HCT116 (cell line): ENCODE measurements at regions not wholly inside any gene's neighbourhood (a gene's known extent, or its start where the extent isn't known, plus 50 kb on each side); places are given as distances from the start of the nearest gene placed in this dataset.

Source experiments
- ATAC-seq: fragments of 200-7000 bp; cut with Tn5 transposase; 2 replicates; pipeline ENCODE4 v1.9.1; 2020; ENCODE audit warnings: mild to moderate bottlenecking, moderate library complexity
- BruUV-seq: library from RNA; stranded (reverse); fragments of 400-500 nt; replicated peaks from 2 replicates; lab custom pipeline; 2021; lab: Mats Ljungman, UMichigan
- CTCF ChIA-PET: fragments of 300-600 bp; sonication (Branson Sonifier 250); formaldehyde crosslinking; loops from one replicate; lab custom pipeline; 2021; ENCODE audit warnings: antibody characterized with exemption; lab: Charles Lee
- POLR2A ChIA-PET: fragments of 300-600, 350-600 bp; sonication (Branson Sonifier 250); formaldehyde crosslinking; loops from one replicate; lab custom pipeline; 2021; ENCODE audit warnings: antibody characterized with exemption; lab: Charles Lee
- RAD21 ChIA-PET, 2 experiments: fragments of 300-600 bp; sonication (Branson Sonifier 250); formaldehyde crosslinking; loops; one replicate each; lab custom pipeline; 2023; ENCODE audit warnings: low total read pairs in 2 of 2; ENCODE audit not compliant: uncharacterized antibody in 2 of 2, unreplicated experiment in 2 of 2, low non-redundant PET in 1 of 2; lab: Charles Lee
- DNase-seq: peaks from one replicate; pipeline ENCODE4 v3.0.0-alpha.2; 2010; ENCODE audit warnings: low read depth, low spot score
- H2AFZ ChIP-seq: fragments of 200-600 bp; shearing (Covaris generic), sonication (generic); 2 replicates; pipeline ENCODE4 v1.6.1; 2017; ENCODE audit warnings: low read depth, mixed run types, mixed read lengths, antibody characterized with exemption, low read length; ENCODE audit not compliant: poor library complexity, severe bottlenecking
- H3K27ac ChIP-seq: 2 replicates; pipeline ENCODE4 v1.5.1; 2012; ENCODE audit warnings: low read depth, low read length
- H3K27me3 ChIP-seq: fragments of 200-600 bp; sonication (generic); 2 replicates; pipeline ENCODE4 v1.6.1; 2016; ENCODE audit warnings: mixed run types, low read length, mixed read lengths; ENCODE audit not compliant: insufficient read depth
- H3K36me3 ChIP-seq, 2 experiments: fragments of 200-500 bp in 1 of 2; fragments of 200-600 bp in 1 of 2; sonication (Bioruptor generic) in 1 of 2; sonication (generic) in 1 of 2; 2 replicates each; pipeline versions ENCODE4 v1.5.1 to v1.6.1; 2014 to 2016; ENCODE audit warnings: low read length in 2 of 2, inconsistent platforms in 1 of 2, mixed read lengths in 1 of 2, mixed run types in 1 of 2; ENCODE audit not compliant: insufficient read depth in 2 of 2, control insufficient read depth in 1 of 2
- H3K4me1 ChIP-seq, 2 experiments: fragments of 200-600 bp in 1 of 2; sonication (generic) in 1 of 2; 2 replicates each; pipeline versions ENCODE4 v1.5.1 to v1.6.1; 2012 to 2017; ENCODE audit warnings: low read length in 2 of 2, inconsistent platforms in 1 of 2, mild to moderate bottlenecking in 1 of 2, mixed read lengths in 1 of 2, mixed run types in 1 of 2, moderate library complexity in 1 of 2; ENCODE audit not compliant: insufficient read depth in 2 of 2, control insufficient read depth in 1 of 2
- H3K4me2 ChIP-seq: fragments of 200-600 bp; sonication (generic); 2 replicates; pipeline ENCODE4 v1.6.1; 2017; ENCODE audit warnings: mixed run types, low read length, mixed read lengths
- H3K4me3 ChIP-seq, 2 experiments: fragments of 200-600 bp in 1 of 2; sonication (generic) in 1 of 2; replicated peaks in 1 of 2; 2 replicates each; pipeline ENCODE4 v1.5.1; 2011 to 2016; ENCODE audit warnings: low read length in 2 of 2, control low read depth in 1 of 2, low read depth in 1 of 2, mild to moderate bottlenecking in 1 of 2, mixed read lengths in 1 of 2, mixed run types in 1 of 2
- H3K79me2 ChIP-seq: fragments of 200-600 bp; sonication (generic); 2 replicates; pipeline ENCODE4 v1.6.1; 2017; ENCODE audit warnings: mild to moderate bottlenecking, mixed run types, low read length, moderate library complexity, mixed read lengths; ENCODE audit not compliant: insufficient read depth
- H3K9ac ChIP-seq: fragments of 200-600 bp; sonication (generic); 2 replicates; pipeline ENCODE4 v1.6.1; 2016; ENCODE audit warnings: low read length, mixed read lengths
- H3K9me2 ChIP-seq: fragments of 200-600 bp; sonication (generic), shearing (Covaris generic); 2 replicates; pipeline ENCODE4 v1.6.1; 2017; ENCODE audit warnings: mixed run types, mild to moderate bottlenecking, moderate library complexity; ENCODE audit not compliant: insufficient read depth
- H3K9me3 ChIP-seq, 2 experiments: fragments of 200-500 bp in 1 of 2; fragments of 200-600 bp in 1 of 2; sonication (Bioruptor generic) in 1 of 2; sonication (generic) in 1 of 2; 2 replicates each; pipeline ENCODE4 v1.6.1; 2014 to 2017; ENCODE audit warnings: low read length in 2 of 2, mixed read lengths in 2 of 2, inconsistent platforms in 1 of 2, low read depth in 1 of 2, mild to moderate bottlenecking in 1 of 2, mixed run types in 1 of 2, moderate library complexity in 1 of 2; ENCODE audit not compliant: control insufficient read depth in 1 of 2, insufficient read depth in 1 of 2
- H4K20me1 ChIP-seq: fragments of 200-600 bp; sonication (generic), shearing (Covaris generic); 2 replicates; pipeline ENCODE4 v1.6.1; 2017; ENCODE audit warnings: mixed run types, mild to moderate bottlenecking, moderate library complexity; ENCODE audit not compliant: insufficient read depth
- CBX3 ChIP-seq: IDR thresholded peaks from 2 replicates; pipeline ENCODE4 v1.6.1; 2012; ENCODE audit warnings: low read depth
- CEBPB ChIP-seq: IDR thresholded peaks from 2 replicates; pipeline ENCODE4 v1.6.1; 2012; ENCODE audit warnings: low read depth
- EGR1 ChIP-seq: IDR thresholded peaks from 2 replicates; pipeline ENCODE4 v1.6.1; 2012; ENCODE audit warnings: low read depth
- EZH2 ChIP-seq: fragments of 200-600 bp; sonication (generic); IDR thresholded peaks from 2 replicates; pipeline ENCODE4 v1.6.1; 2017; ENCODE audit warnings: antibody characterized with exemption, mixed run types
- EZH2phosphoT487 ChIP-seq: fragments of 200-600 bp; IDR thresholded peaks from 2 replicates; pipeline ENCODE4 v1.6.1; 2018; ENCODE audit warnings: antibody characterized with exemption, borderline replicate concordance
- FOSL1 ChIP-seq: IDR thresholded peaks from 2 replicates; pipeline ENCODE4 v1.6.1; 2012; ENCODE audit warnings: low read depth
- POLR2A ChIP-seq: IDR thresholded peaks from 2 replicates; pipeline ENCODE4 v1.7.0; 2011; ENCODE audit warnings: borderline replicate concordance; ENCODE audit not compliant: insufficient read depth, insufficient read length; ENCODE audit errors: extremely low read depth
- SP1 ChIP-seq: IDR thresholded peaks from 2 replicates; pipeline ENCODE4 v1.6.1; 2012; ENCODE audit warnings: low read depth
- ZNF274 ChIP-seq: fragments of 200-500 bp; sonication (Bioruptor generic); IDR thresholded peaks from 2 replicates; pipeline ENCODE4 v1.6.1; 2014; ENCODE audit warnings: mild to moderate bottlenecking, low read depth, low read length, inconsistent platforms
- intact Hi-C: fragments of 100-400 bp; cut with micrococcal nuclease; formaldehyde crosslinking; loops from 2 replicates; pipeline ENCODE4 v1.10.0; 2022
- TF ChIP-seq, protein P1 (sequence below), 3 experiments: fragments of 200-600 bp in 1 of 3; sonication (generic) in 1 of 3; IDR thresholded peaks in 2 of 3; conservative IDR thresholded peaks in 1 of 3; 2 replicates each; pipeline ENCODE4 v1.5.1; 2012 to 2017; ENCODE audit warnings: low read depth in 2 of 3, low read length in 2 of 3, antibody characterized with exemption in 1 of 3, borderline replicate concordance in 1 of 3, control low read depth in 1 of 3, mild to moderate bottlenecking in 1 of 3, mixed read lengths in 1 of 3, mixed run types in 1 of 3, moderate library complexity in 1 of 3; ENCODE audit not compliant: insufficient read depth in 1 of 3
- TF ChIP-seq, protein P2 (sequence below): IDR thresholded peaks from 2 replicates; pipeline ENCODE4 v1.6.1; 2012
- TF ChIP-seq, protein P3 (sequence below): IDR thresholded peaks from 2 replicates; pipeline ENCODE4 v1.6.1; 2012; ENCODE audit warnings: low read depth
- TF ChIP-seq, protein P4 (sequence below): IDR thresholded peaks from 2 replicates; pipeline ENCODE4 v1.6.1; 2012

DNA sequence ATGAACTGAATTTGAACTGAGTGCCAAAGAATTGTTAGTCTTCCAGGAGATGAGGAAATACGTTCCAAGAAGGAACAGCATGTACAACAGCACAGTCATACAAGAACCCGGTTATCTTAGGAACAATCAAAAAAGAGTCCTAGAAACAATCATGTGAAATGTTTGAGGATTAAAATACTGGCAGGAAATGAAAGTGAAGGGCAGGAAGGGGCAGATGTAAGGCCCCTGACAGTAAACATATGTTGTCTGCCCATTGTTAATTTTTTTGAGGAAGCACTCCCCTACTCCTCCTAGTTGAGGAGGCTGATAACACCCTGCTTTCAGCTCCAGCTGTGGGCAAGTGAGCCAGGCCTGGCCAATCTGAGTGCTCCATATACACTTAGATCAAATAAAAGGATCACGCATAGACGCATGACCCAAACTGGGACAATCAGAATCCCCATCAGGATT is 220.9 kb downstream of the HACE1 start:
- Histone ChIP-seq H3K9me3 (no peaks in the 10 kb centered on the region), H3K4me3 (no peak overlapping the region), H2AFZ (no peak overlapping the region), H3K9ac (no peak overlapping the region), H3K36me3 (no peaks in the 10 kb centered on the region), H3K9me2 (no peaks in the 10 kb centered on the region), H3K79me2 (no peaks in the 10 kb centered on the region), H3K4me1 (no peaks in the 10 kb centered on the region), H3K27ac (no peak overlapping the region), H3K27me3 (no peaks in the 10 kb centered on the region), H3K4me2 (no peak overlapping the region), H4K20me1 (no peaks in the 10 kb centered on the region)
- intact Hi-C loops: no loop called here
- ATAC-seq (no peak), DNase-seq (no peak)
- TF ChIP-seq POLR2A (no peak), CBX3 (no peak), EZH2phosphoT487 (no peak), EZH2 (no peak), EGR1 (no peak), CEBPB (no peak), ZNF274 (no peak), SP1 (no peak), FOSL1 (no peak)
- TF ChIP-seq, protein P1, sequence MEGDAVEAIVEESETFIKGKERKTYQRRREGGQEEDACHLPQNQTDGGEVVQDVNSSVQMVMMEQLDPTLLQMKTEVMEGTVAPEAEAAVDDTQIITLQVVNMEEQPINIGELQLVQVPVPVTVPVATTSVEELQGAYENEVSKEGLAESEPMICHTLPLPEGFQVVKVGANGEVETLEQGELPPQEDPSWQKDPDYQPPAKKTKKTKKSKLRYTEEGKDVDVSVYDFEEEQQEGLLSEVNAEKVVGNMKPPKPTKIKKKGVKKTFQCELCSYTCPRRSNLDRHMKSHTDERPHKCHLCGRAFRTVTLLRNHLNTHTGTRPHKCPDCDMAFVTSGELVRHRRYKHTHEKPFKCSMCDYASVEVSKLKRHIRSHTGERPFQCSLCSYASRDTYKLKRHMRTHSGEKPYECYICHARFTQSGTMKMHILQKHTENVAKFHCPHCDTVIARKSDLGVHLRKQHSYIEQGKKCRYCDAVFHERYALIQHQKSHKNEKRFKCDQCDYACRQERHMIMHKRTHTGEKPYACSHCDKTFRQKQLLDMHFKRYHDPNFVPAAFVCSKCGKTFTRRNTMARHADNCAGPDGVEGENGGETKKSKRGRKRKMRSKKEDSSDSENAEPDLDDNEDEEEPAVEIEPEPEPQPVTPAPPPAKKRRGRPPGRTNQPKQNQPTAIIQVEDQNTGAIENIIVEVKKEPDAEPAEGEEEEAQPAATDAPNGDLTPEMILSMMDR (IDR thresholded peaks at IDR 0.05 in 2 of 3, conservative IDR thresholded peaks at IDR 0.05 in 1 of 3; ENCODE audit: borderline replicate concordance in 1 of 3, insufficient read depth in 1 of 3, low read depth in 2 of 3, low read length in 2 of 3): no peak
- TF ChIP-seq, protein P2, sequence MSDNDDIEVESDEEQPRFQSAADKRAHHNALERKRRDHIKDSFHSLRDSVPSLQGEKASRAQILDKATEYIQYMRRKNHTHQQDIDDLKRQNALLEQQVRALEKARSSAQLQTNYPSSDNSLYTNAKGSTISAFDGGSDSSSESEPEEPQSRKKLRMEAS: no peak
- TF ChIP-seq, protein P3, sequence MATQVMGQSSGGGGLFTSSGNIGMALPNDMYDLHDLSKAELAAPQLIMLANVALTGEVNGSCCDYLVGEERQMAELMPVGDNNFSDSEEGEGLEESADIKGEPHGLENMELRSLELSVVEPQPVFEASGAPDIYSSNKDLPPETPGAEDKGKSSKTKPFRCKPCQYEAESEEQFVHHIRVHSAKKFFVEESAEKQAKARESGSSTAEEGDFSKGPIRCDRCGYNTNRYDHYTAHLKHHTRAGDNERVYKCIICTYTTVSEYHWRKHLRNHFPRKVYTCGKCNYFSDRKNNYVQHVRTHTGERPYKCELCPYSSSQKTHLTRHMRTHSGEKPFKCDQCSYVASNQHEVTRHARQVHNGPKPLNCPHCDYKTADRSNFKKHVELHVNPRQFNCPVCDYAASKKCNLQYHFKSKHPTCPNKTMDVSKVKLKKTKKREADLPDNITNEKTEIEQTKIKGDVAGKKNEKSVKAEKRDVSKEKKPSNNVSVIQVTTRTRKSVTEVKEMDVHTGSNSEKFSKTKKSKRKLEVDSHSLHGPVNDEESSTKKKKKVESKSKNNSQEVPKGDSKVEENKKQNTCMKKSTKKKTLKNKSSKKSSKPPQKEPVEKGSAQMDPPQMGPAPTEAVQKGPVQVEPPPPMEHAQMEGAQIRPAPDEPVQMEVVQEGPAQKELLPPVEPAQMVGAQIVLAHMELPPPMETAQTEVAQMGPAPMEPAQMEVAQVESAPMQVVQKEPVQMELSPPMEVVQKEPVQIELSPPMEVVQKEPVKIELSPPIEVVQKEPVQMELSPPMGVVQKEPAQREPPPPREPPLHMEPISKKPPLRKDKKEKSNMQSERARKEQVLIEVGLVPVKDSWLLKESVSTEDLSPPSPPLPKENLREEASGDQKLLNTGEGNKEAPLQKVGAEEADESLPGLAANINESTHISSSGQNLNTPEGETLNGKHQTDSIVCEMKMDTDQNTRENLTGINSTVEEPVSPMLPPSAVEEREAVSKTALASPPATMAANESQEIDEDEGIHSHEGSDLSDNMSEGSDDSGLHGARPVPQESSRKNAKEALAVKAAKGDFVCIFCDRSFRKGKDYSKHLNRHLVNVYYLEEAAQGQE: no peak
- TF ChIP-seq, protein P4, sequence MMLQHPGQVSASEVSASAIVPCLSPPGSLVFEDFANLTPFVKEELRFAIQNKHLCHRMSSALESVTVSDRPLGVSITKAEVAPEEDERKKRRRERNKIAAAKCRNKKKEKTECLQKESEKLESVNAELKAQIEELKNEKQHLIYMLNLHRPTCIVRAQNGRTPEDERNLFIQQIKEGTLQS: no peak
- RAD21 ChIA-PET: no interaction called here
- no TSS peak for BruUV-seq
- CTCF ChIA-PET: no interaction called here
- POLR2A ChIA-PET: no interaction called here
